GM18507 (cell line): ENCODE measurements at regions not wholly inside any gene's neighbourhood (a gene's known extent, or its start where the extent isn't known, plus 50 kb on each side); places are given as distances from the start of the nearest gene placed in this dataset.
"Not testable (repeated sequence)": the region's sequence is repeated elsewhere in the genome, so short reads cannot be mapped to it uniquely, and the experiment has no call there.

Source experiments
- DNase-seq: peaks from one replicate; pipeline ENCODE4 v3.0.0; 2011; ENCODE audit warnings: low read depth; ENCODE audit not compliant: insufficient read length; ENCODE audit errors: extremely low spot score
- FAIRE-seq: peaks from 2 replicates; lab custom pipeline; 2011; peaks lifted over from hg19 to GRCh38; lab: Jason Lieb, UNC

- no peak for DNase-seq
These were observed 440.1 kb downstream of the CBLN4 start for GRCh38 chr20:55565096-55565773.

GRCh38 chr20:55561259-55561658 lies 444.1 kb downstream of the CBLN4 start:
- FAIRE-seq (no peak), DNase-seq (no peak)

More at GRCh38 chr20:55565096-55565773, 440.1 kb downstream of the CBLN4 start:
- no peak for FAIRE-seq

- FAIRE-seq = no peak
- DNase-seq = no peak
These were observed 448.1 kb downstream of the CBLN4 start for GRCh38 chr20:55557191-55557590.

- no peak for FAIRE-seq
- no peak for DNase-seq
These were observed 450.2 kb downstream of the CBLN4 start for GRCh38 chr20:55555075-55555650.

GRCh38 chr20:55544638-55545037 lies 460.7 kb downstream of the CBLN4 start:
- DNase-seq (no peak), FAIRE-seq (no peak)

GRCh38 chr20:55540486-55540885 lies 464.8 kb downstream of the CBLN4 start:
- FAIRE-seq (no peak), DNase-seq (no peak)

GRCh38 chr20:55540013-55540412 lies 465.3 kb downstream of the CBLN4 start:
- no peak for DNase-seq
- no peak for FAIRE-seq

- no peak for FAIRE-seq
- DNase-seq = no peak
These were observed 466.9 kb downstream of the CBLN4 start for GRCh38 chr20:55538261-55538908.

GRCh38 chr20:55535366-55535765 lies 470.0 kb downstream of the CBLN4 start:
- DNase-seq (no peak), FAIRE-seq (no peak)

- FAIRE-seq (no peak), DNase-seq (no peak)
These were observed 471.7 kb downstream of the CBLN4 start for GRCh38 chr20:55533632-55534031.

GRCh38 chr20:55530763-55531162 lies 474.6 kb downstream of the CBLN4 start:
- DNase-seq = no peak
- FAIRE-seq = no peak

GRCh38 chr20:55528482-55528881 lies 476.8 kb downstream of the CBLN4 start:
- FAIRE-seq (no peak), DNase-seq (no peak)

- FAIRE-seq = no peak
- DNase-seq = no peak
These were observed 483.0 kb downstream of the CBLN4 start for GRCh38 chr20:55522296-55522815.

- not testable (repeated sequence) for DNase-seq, FAIRE-seq
These were observed 487.7 kb downstream of the CBLN4 start for GRCh38 chr20:55517584-55517983.

GRCh38 chr20:55515832-55516231 lies 489.5 kb downstream of the CBLN4 start:
- DNase-seq = no peak
- FAIRE-seq = no peak

GRCh38 chr20:55514531-55514930 lies 490.8 kb downstream of the CBLN4 start:
- DNase-seq = no peak
- FAIRE-seq = no peak

- DNase-seq (no peak), FAIRE-seq (no peak)
These were observed 491.4 kb downstream of the CBLN4 start for GRCh38 chr20:55513954-55514353.

- DNase-seq (no peak), FAIRE-seq (no peak)
These were observed 505.2 kb downstream of the CBLN4 start for GRCh38 chr20:55500130-55500529.

GRCh38 chr20:55488593-55488992 lies 516.7 kb downstream of the CBLN4 start:
- no peak for FAIRE-seq
- DNase-seq = no peak

GRCh38 chr20:55478724-55479450 lies 526.4 kb downstream of the CBLN4 start:
- no peak for FAIRE-seq
- no peak for DNase-seq
